K562 (cell line): ENCODE measurements at regions not wholly inside any gene's neighbourhood (a gene's known extent, or its start where the extent isn't known, plus 50 kb on each side); places are given as distances from the start of the nearest gene placed in this dataset.

Experiments used
- ATAC-seq: fragments of 200-7000 bp; cut with Tn5 transposase; 3 replicates; pipeline ENCODE4 v1.9.1; 2020; ENCODE audit warnings: moderate library complexity
- BruUV-seq: library from RNA; stranded (reverse); fragments of 400-500 nt; replicated peaks from 2 replicates; lab custom pipeline; 2021; lab: Mats Ljungman, UMichigan
- CTCF ChIA-PET: fragments of 300-600 bp; formaldehyde crosslinking; extraction: SDS; loops from one replicate; lab custom pipeline; 2021; ENCODE audit warnings: low intra/inter-chr PET ratio; lab: Yijun Ruan, JAX
- POLR2A ChIA-PET: fragments of 300-600, 350-650 bp; sonication (Branson Sonifier 250); formaldehyde crosslinking; extraction: SDS; loops from one replicate; lab custom pipeline; 2021; ENCODE audit warnings: antibody characterized with exemption, inconsistent platforms; lab: Yijun Ruan, JAX
- DNase-seq, 4 experiments: peaks; one replicate each; pipeline versions ENCODE4 v3.0.0 to v3.0.0-alpha.2; 2011 to 2018; ENCODE audit warnings: low spot score in 3 of 4, mixed read lengths in 3 of 4; ENCODE audit errors: extremely low read depth in 1 of 4
- FAIRE-seq: peaks from 2 replicates; lab custom pipeline; 2011; peaks lifted over from hg19 to GRCh38; lab: Jason Lieb, UNC
- H2AFZ ChIP-seq: 2 replicates; pipeline ENCODE4 v1.6.0; 2011; ENCODE audit warnings: low read depth, low read length, control low read depth, inconsistent platforms
- H3K27ac ChIP-seq: fragments of 200-600 bp; 3 replicates; pipeline ENCODE4 v1.8.0; 2011; ENCODE audit warnings: low read depth, mild to moderate bottlenecking, control low read depth, inconsistent platforms, low read length, moderate library complexity, mixed read lengths; ENCODE audit errors: extremely low read depth
- H3K27me3 ChIP-seq, 2 experiments: fragments of 300-600 bp in 1 of 2; 2 replicates in 1 of 2; 3 replicates in 1 of 2; pipeline versions ENCODE4 v1.6.0 to v1.8.0; 2011; ENCODE audit warnings: inconsistent platforms in 2 of 2, low read length in 2 of 2, mild to moderate bottlenecking in 1 of 2, mixed read lengths in 1 of 2, moderate library complexity in 1 of 2; ENCODE audit not compliant: control insufficient read depth in 2 of 2, insufficient read depth in 2 of 2
- H3K36me3 ChIP-seq: fragments of 300-600 bp; 3 replicates; pipeline ENCODE4 v1.8.0; 2011; ENCODE audit warnings: mild to moderate bottlenecking, low read length, inconsistent platforms; ENCODE audit not compliant: control insufficient read depth, insufficient read depth
- H3K4me1 ChIP-seq, 2 experiments: fragments of 200-600 bp in 1 of 2; replicated peaks in 1 of 2; 2 replicates in 1 of 2; 3 replicates in 1 of 2; pipeline versions ENCODE4 v1.5.1 to v1.8.0; 2011; ENCODE audit warnings: inconsistent platforms in 2 of 2, low read length in 2 of 2, mild to moderate bottlenecking in 1 of 2, mixed read lengths in 1 of 2, moderate library complexity in 1 of 2; ENCODE audit not compliant: control insufficient read depth in 2 of 2, insufficient read depth in 2 of 2
- H3K4me2 ChIP-seq: 2 replicates; pipeline ENCODE4 v1.6.1; 2011; ENCODE audit warnings: low read length, control low read depth, inconsistent platforms, mixed read lengths; ENCODE audit not compliant: insufficient read depth
- H3K4me3 ChIP-seq: fragments of 200-600 bp; sonication (generic), shearing (Covaris generic); 2 replicates; pipeline ENCODE4 v1.5.1; 2016; ENCODE audit warnings: control low read depth, inconsistent platforms
- H3K79me2 ChIP-seq: fragments of 200-600 bp; 3 replicates; pipeline ENCODE4 v1.8.0; 2011; ENCODE audit warnings: low read length, inconsistent platforms; ENCODE audit not compliant: control insufficient read depth, insufficient read depth
- H3K9ac ChIP-seq, 2 experiments: 2 replicates each; pipeline versions ENCODE4 v1.6.0 to v1.6.1; 2011; ENCODE audit warnings: low read depth in 2 of 2, low read length in 2 of 2, control low read depth in 1 of 2, inconsistent platforms in 1 of 2, mild to moderate bottlenecking in 1 of 2, mixed read lengths in 1 of 2; ENCODE audit not compliant: insufficient read depth in 1 of 2
- H3K9me1 ChIP-seq: one replicate; pipeline ENCODE4 v1.6.0; 2011; ENCODE audit warnings: inconsistent platforms, mild to moderate bottlenecking, low read length, moderate library complexity; ENCODE audit not compliant: control insufficient read depth, insufficient read depth
- H3K9me3 ChIP-seq: replicated peaks from 2 replicates; pipeline ENCODE4 v1.5.1; 2011; ENCODE audit warnings: low read depth, low read length, inconsistent platforms; ENCODE audit not compliant: control insufficient read depth, insufficient read depth
- H4K20me1 ChIP-seq: replicated peaks from 2 replicates; pipeline ENCODE4 v1.6.1; 2011; ENCODE audit warnings: low read length, inconsistent platforms, mixed read lengths; ENCODE audit not compliant: control insufficient read depth, insufficient read depth
- CC2D1A ChIP-seq: fragments of 450-650 bp; IDR thresholded peaks from 2 replicates; pipeline ENCODE4 v1.6.1; 2017; ENCODE audit warnings: mild to moderate bottlenecking
- DACH1 ChIP-seq: fragments of 450-650 bp; IDR thresholded peaks from 2 replicates; pipeline ENCODE4 v1.6.1; 2018; ENCODE audit not compliant: partially characterized antibody
- GTF2A2 ChIP-seq: IDR thresholded peaks from 2 replicates; pipeline ENCODE4 v1.6.1; 2016; ENCODE audit warnings: mild to moderate bottlenecking, missing genetic modification characterization, missing compliant biosample characterization
- HOXB6 ChIP-seq: fragments of 250-450 bp; sonication (Bioruptor Pico); IDR thresholded peaks from 2 replicates; pipeline ENCODE4 v1.5.1; 2022; ENCODE audit warnings: mild to moderate bottlenecking, borderline replicate concordance
- ILK ChIP-seq: fragments of 450-650 bp; IDR thresholded peaks from 2 replicates; pipeline ENCODE4 v1.6.1; 2016; ENCODE audit warnings: missing genetic modification characterization, low read depth, mild to moderate bottlenecking, missing compliant biosample characterization, moderate library complexity, borderline replicate concordance
- NFE2L1 ChIP-seq: fragments of 450-650 bp; IDR thresholded peaks from 2 replicates; pipeline ENCODE4 v1.6.1; 2016; ENCODE audit warnings: missing genetic modification characterization, low read depth, mild to moderate bottlenecking, missing compliant biosample characterization, moderate library complexity, borderline replicate concordance
- RBM25 ChIP-seq: fragments of 200-400 bp; formaldehyde crosslinking; IDR thresholded peaks from 2 replicates; pipeline ENCODE4 v1.6.1; 2018; ENCODE audit warnings: low read length, low read depth, moderate library complexity; ENCODE audit not compliant: severe bottlenecking
- SLC30A9 ChIP-seq: fragments of 250-450 bp; sonication (Bioruptor Pico); IDR thresholded peaks from 2 replicates; pipeline ENCODE4 v1.8.0; 2022; ENCODE audit warnings: mild to moderate bottlenecking, moderate library complexity
- ZNF280B ChIP-seq: fragments of 250-450 bp; sonication (Bioruptor Pico); IDR thresholded peaks from 2 replicates; pipeline ENCODE4 v1.5.1; 2021; ENCODE audit warnings: mild to moderate bottlenecking
- WGBS: fragments of 100-300 bp; shearing (Covaris generic); methylation state at CpG from one replicate; pipeline ENCODE4 v1.1.6; 2016; ENCODE audit warnings: low coverage, mixed read lengths; ENCODE audit not compliant: insufficient coverage; ENCODE audit errors: missing lambda C conversion rate; 5-methylcytosine and 5-hydroxymethylcytosine counted together
- in situ Hi-C: fragments of 300-500 bp; cut with MboI; formaldehyde crosslinking; loops from 4 replicates; pipeline ENCODE4 v1.15.0; 2018; ENCODE audit warnings: inconsistent platforms, mixed read lengths
- intact Hi-C: fragments of 100-400 bp; cut with micrococcal nuclease; formaldehyde crosslinking; loops from 2 replicates; pipeline ENCODE4 v1.14.2; 2022

DNA sequence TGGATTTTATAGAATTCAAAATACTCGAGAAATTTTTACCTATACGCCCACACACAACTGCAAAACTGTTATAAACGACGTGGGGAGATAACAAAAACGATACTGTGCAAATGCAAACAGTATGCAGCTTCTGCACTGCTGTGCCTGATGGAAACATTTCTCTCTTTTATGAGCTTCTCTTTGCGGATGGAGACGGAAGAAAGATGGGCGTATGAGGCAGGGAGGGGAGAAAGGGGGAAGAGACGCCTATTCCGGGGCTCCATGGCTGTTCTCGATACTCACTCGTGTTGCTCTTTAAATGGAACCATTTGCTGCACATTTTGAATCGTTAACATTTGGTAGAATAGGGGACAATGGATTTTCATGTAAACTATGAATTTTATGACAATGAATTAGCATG, 69.1 kb upstream of the EXOC2 start:
- H2AFZ ChIP-seq: no peak overlapping the region
- DNase-seq (no peak), ATAC-seq (no peak), FAIRE-seq (no peak)
- 1% methylated on average over 12 of the region's 13 CpGs for WGBS
- no peaks in the 10 kb centered on the region for H3K9me1 ChIP-seq
- H3K4me3 ChIP-seq: no peak overlapping the region
- peaks cover 47 to 49% of the 10 kb centered on the region in 2 experiments for H3K27me3 ChIP-seq
- TF ChIP-seq ILK (tag) (no peak), CC2D1A (no peak), RBM25 (no peak), HOXB6 (CRISPR knock-in tag) (no peak), SLC30A9 (no peak), DACH1 (no peak), GTF2A2 (tag) (no peak), ZNF280B (CRISPR knock-in tag) (no peak), NFE2L1 (tag) (no peak)
- H3K36me3 ChIP-seq: no peaks in the 10 kb centered on the region
- H3K79me2 ChIP-seq: no peaks in the 10 kb centered on the region
- peaks cover 0 to 8% of the 10 kb centered on the region in 2 experiments; a peak in 2 of 5 replicates for H3K4me1 ChIP-seq
- H3K27ac ChIP-seq: no peak overlapping the region
- ChIA-PET POLR2A (interaction anchor here (1.2 kb wide), 1 partner anchor 13 kb away, joined by 3 read pairs; no protein-coding TSS in a partner anchor), CTCF (no interaction called here)
- BruUV-seq: no TSS peak
- in situ Hi-C loops: no loop called here
- no peak overlapping the region for H3K4me2 ChIP-seq
- intact Hi-C loops: no loop called here
- no peaks in the 10 kb centered on the region for H4K20me1 ChIP-seq
- no peaks in the 10 kb centered on the region for H3K9me3 ChIP-seq
- H3K9ac ChIP-seq: no peak overlapping the region
